NCI-H2107 treated with DMSO at 0.1 percent for 48 hours (cell line): ENCODE measurements at regions not wholly inside any gene's neighbourhood (a gene's known extent, or its start where the extent isn't known, plus 50 kb on each side); places are given as distances from the start of the nearest gene placed in this dataset.
"Not testable (repeated sequence)": the region's sequence is repeated elsewhere in the genome, so short reads cannot be mapped to it uniquely, and the experiment has no call there.

Source experiments
- DNase-seq: peaks from one replicate; lab custom pipeline; 2025; ENCODE audit not compliant: unreplicated experiment; lab: John Stamatoyannopoulos, UW

GRCh38 chr6:14472255-14472985 lies 354.8 kb downstream of the CD83 start:
- DNase-seq: no peak

GRCh38 chr6:14472986-14473337 lies 355.4 kb downstream of the CD83 start:
- DNase-seq: no peak

GRCh38 chr6:14474816-14475215 lies 357.2 kb downstream of the CD83 start:
- no peak for DNase-seq

GRCh38 chr6:14475306-14475705 lies 357.7 kb downstream of the CD83 start:
- no peak for DNase-seq

GRCh38 chr6:14476793-14477531 lies 359.4 kb downstream of the CD83 start:
- DNase-seq: no peak

- DNase-seq: no peak
Measured at GRCh38 chr6:14477559-14477958, 360.0 kb downstream of the CD83 start.

GRCh38 chr6:14478381-14479225 lies 361.0 kb downstream of the CD83 start:
- no peak for DNase-seq

GRCh38 chr6:14481946-14482345 lies 364.4 kb downstream of the CD83 start:
- DNase-seq: not testable (repeated sequence)

GRCh38 chr6:14487625-14488024 lies 370.1 kb downstream of the CD83 start:
- DNase-seq: no peak

- no peak for DNase-seq
Measured at GRCh38 chr6:14488180-14488579, 370.6 kb downstream of the CD83 start.

GRCh38 chr6:14489445-14489844 lies 371.9 kb downstream of the CD83 start:
- DNase-seq: no peak

- no peak for DNase-seq
Measured at GRCh38 chr6:14498748-14499147, 381.2 kb downstream of the CD83 start.

- no peak for DNase-seq
Measured at GRCh38 chr6:14499309-14499708, 381.7 kb downstream of the CD83 start.

- DNase-seq: no peak
Measured at GRCh38 chr6:14499841-14500240, 382.3 kb downstream of the CD83 start.

- DNase-seq: no peak
Measured at GRCh38 chr6:14500809-14501208, 383.2 kb downstream of the CD83 start.

- no peak for DNase-seq
Measured at GRCh38 chr6:14501240-14501639, 383.7 kb downstream of the CD83 start.

GRCh38 chr6:14501914-14502313 lies 384.3 kb downstream of the CD83 start:
- DNase-seq: no peak

GRCh38 chr6:14502551-14502950 lies 385.0 kb downstream of the CD83 start:
- no peak for DNase-seq

GRCh38 chr6:14505401-14505800 lies 387.8 kb downstream of the CD83 start:
- no peak for DNase-seq

- no peak for DNase-seq
Measured at GRCh38 chr6:14506656-14507246, 389.2 kb downstream of the CD83 start.

GRCh38 chr6:14509120-14509519 lies 391.5 kb downstream of the CD83 start:
- no peak for DNase-seq
